HFF-Myc (cell line): ENCODE measurements at regions not wholly inside any gene's neighbourhood (a gene's known extent, or its start where the extent isn't known, plus 50 kb on each side); places are given as distances from the start of the nearest gene placed in this dataset.
A peak's percentile ranks its signal among the peaks of the same experiment; 100 is the strongest.

Experiments used
- DNase-seq: peaks from one replicate; pipeline ENCODE4 v3.0.0-alpha.2; 2011; ENCODE audit warnings: low read depth; ENCODE audit errors: extremely low read depth
- H3K4me3 ChIP-seq: replicated peaks from 2 replicates; pipeline ENCODE4 v1.5.1; 2011; ENCODE audit warnings: low read depth, mild to moderate bottlenecking, control low read depth, low read length
- TF ChIP-seq, protein P1 (sequence below): IDR thresholded peaks from 2 replicates; pipeline ENCODE4 v1.5.1; 2012; ENCODE audit warnings: mild to moderate bottlenecking, low read depth, low read length, control low read depth; ENCODE audit errors: missing control alignments

DNA sequence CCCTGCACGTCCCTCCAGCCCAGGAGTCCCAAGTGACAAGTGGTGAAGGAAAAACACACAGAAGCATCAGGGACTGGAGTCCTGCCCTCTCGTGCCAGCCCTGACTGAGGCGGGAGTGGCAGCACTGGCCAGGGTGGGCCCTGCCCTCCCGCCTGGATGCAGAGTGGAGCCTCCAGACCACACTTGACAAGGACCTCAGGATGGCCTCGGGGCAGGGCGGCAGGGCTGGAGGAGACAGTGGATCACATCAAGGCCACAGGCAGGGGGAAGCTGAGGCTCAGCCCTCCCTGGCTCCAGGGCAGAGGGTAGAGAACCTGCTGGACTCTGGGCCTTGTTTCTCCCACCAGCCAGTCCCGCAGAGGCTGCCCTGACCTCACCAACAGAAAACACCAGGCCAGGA, 128.8 kb upstream of the CDH4 start:
- TF ChIP-seq, protein P1, sequence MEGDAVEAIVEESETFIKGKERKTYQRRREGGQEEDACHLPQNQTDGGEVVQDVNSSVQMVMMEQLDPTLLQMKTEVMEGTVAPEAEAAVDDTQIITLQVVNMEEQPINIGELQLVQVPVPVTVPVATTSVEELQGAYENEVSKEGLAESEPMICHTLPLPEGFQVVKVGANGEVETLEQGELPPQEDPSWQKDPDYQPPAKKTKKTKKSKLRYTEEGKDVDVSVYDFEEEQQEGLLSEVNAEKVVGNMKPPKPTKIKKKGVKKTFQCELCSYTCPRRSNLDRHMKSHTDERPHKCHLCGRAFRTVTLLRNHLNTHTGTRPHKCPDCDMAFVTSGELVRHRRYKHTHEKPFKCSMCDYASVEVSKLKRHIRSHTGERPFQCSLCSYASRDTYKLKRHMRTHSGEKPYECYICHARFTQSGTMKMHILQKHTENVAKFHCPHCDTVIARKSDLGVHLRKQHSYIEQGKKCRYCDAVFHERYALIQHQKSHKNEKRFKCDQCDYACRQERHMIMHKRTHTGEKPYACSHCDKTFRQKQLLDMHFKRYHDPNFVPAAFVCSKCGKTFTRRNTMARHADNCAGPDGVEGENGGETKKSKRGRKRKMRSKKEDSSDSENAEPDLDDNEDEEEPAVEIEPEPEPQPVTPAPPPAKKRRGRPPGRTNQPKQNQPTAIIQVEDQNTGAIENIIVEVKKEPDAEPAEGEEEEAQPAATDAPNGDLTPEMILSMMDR: no peak
- H3K4me3 ChIP-seq: no peak overlapping the region
- no peak for DNase-seq

DNA sequence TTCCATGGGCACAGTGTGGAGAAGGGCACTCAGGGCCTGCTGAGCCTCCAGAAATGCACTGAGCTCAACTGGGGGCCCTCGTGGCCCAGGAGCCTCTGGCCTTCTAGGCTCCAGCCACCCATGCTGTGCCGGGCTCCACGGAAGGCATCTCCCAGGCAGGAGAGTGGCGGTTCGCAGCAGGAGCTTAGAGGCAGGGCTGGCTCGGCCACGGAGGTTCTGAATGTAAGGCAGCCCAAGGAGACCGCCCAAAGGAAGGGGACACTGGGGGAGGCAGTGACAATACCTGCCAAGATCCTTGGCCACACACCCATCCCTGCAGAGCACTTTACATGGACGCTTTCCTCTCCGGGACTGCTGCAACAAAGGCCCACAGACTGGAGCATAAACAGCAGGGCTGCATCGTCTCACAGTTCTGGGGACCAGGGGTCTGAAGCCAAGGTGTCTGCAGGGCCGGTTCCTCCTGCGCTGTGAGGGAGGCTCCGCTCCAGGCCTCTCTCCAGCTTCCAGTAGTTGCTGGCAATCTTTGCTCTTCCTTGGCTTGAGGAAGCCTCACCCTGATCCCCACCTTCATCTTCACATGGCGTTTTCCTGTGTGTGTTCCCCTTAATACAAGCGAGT, 128.2 kb upstream of the CDH4 start:
- DNase-seq: no peak
- H3K4me3 ChIP-seq: no peak overlapping the region
- TF ChIP-seq, protein P1: no peak

- DNase-seq: no peak
- TF ChIP-seq, protein P1: no peak
- no peak overlapping the region for H3K4me3 ChIP-seq
Measured at GRCh38 chr20:61125076-61125475, 127.0 kb upstream of the CDH4 start.

GRCh38 chr20:61125546-61126180, 126.4 kb upstream of the CDH4 start:
- TF ChIP-seq, protein P1: no peak
- no peak for DNase-seq
- H3K4me3 ChIP-seq: no peak overlapping the region

- no peak for DNase-seq
- H3K4me3 ChIP-seq: no peak overlapping the region
- TF ChIP-seq, protein P1: no peak
Measured at GRCh38 chr20:61126369-61127195, 125.5 kb upstream of the CDH4 start.

GRCh38 chr20:61127311-61128039, 124.6 kb upstream of the CDH4 start:
- TF ChIP-seq, protein P1: no peak
- no peak overlapping the region for H3K4me3 ChIP-seq
- peak; percentile 26 for DNase-seq
